HG02981 (cell line): ENCODE measurements at regions not wholly inside any gene's neighbourhood (a gene's known extent, or its start where the extent isn't known, plus 50 kb on each side); places are given as distances from the start of the nearest gene placed in this dataset.

Experiments
- ATAC-seq: cut with Tn5 transposase; IDR thresholded peaks from one replicate; pipeline ENCODE4 v1.9.1; 2021; ENCODE audit warnings: mild to moderate bottlenecking, moderate library complexity; ENCODE audit not compliant: unreplicated experiment

GRCh38 chr5:143473481-143473880 lies 70.0 kb upstream of the NR3C1 start:
- ATAC-seq = no peak

GRCh38 chr5:143472576-143472975 lies 69.1 kb upstream of the NR3C1 start:
- ATAC-seq = no peak

DNA sequence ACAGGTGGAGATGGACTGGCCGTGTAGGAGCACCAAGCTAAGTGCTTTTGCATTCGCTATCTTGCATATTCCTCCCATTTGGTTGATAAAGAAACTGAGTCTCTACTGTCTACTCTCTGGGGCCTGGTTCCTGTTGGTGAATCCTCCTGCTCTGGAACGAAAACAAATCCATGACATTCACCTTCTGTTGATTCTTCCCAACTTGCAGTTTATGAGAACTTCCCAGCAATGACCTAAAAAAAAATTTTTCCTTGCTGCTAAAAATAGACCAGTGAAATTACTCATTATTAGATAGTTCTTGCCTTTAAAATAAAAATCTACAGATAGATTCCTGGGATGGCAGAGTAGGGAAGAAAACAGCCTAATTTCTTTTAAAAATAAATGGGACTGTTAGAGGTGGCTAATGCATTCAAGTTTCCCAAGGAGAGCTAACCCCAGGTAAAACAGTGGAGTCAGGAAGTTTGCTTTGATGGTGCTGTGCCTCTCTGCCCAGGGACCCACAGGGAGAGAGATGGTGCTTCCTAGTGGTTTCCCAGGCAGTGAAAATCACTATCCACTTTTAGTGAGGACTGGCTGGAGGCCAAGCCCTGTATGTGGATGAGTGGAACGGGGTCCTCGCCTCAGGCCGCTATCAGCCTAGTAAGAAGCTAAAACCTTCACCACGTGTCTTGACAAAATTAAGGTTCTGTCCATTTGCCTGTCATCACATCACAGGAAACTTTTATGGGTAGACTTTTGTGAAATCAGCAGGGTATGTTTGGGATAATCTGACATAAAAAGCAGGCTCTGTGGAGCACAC lies 68.4 kb upstream of the NR3C1 start:
- ATAC-seq = no peak

DNA sequence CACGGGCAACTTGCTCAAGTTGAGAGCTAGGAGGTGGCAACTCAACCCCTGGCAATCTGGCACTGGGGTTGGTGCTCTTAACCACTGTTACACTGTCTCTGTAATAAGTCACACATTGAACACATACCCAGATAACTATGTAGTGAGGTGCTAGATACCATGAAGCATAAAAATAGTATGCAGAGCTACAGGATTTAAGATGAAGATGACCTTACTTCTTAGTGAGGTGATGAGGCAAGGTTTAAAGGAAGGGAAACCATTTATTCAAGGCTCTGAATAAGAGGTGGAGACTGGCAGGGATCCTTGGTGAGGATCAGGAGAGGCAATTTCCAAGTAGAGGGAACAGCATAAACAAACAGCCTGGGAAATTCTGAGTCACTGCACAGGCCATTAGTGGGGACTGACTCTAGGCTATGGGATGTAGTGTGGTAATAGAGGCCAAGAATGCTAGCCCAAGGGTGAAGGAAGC lies 67.6 kb upstream of the NR3C1 start:
- no peak for ATAC-seq

DNA sequence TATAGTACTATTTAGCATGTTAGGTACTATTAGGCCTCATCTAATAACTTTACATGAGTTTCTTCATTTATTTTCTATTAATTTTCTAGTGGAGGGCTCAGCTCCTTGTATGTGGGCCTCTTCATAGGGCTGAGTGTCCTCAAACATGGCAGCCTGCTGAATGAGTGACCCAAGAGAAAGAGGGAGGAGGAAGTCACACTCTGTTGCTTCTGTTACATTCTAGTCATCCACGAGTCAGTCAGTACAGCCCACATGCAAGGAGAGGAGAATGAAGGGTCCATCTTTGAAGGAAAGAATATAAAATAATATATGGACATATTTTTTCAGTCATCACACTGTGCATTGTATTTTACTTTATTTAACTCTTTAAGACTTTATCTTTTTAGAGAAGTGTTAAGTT lies 66.6 kb upstream of the NR3C1 start:
- no peak for ATAC-seq

- ATAC-seq = no peak
Observed at GRCh38 chr5:143469125-143469524, 65.6 kb upstream of the NR3C1 start.

DNA sequence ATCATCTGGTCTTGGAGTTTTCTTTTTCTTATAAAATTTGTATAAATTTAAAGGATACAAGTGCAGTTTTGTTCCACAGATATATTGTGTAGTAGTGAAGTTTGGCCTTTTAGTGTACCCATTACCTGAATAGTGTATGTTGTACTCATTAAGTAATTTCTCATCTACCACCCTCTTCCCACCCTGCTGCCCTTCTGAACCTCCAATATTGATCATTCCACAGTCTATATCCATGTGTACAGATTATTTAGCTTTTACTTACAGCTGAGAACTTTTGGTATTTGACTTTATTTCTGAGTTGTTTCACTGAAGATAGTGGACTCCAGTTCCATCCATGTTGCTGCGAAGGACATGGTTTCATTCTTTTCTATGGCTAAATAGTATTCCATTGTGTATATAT lies 63.1 kb upstream of the NR3C1 start:
- ATAC-seq = no peak

DNA sequence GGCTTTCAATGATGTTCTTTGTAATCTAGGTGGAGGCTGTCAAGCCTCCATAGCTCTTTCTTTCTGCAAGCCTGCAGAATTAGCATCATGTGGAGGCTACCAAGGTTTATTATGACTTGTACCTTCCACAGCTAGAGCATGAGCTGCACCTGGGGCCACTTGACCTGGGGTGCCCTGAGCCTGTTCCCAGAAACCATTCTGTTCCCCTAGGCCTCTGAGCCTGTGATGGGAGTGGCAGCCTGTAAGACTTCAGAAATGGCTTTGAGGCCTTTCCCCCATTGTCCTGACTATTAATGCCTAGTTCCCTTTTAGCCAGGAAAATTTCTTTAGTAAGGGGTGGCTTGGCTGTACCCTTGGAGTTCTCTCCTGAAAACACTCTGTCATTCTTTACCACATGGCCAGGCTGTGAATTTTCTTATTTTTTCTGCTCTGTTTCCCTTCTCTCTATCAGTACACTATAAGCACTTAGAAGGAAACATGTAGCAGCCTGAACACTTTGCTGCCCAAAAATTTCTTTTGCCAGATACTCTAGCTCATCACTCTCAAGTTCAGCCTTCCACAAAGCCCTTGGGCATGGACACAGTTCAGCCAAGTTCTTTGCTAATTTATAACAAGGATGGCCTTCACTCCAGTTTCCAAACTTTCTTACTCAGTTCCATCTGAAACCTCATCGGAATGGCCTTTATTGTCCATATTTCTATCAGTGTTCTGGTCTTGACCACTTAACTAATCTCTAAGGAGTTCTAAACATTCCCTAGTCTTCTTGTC lies 61.4 kb upstream of the NR3C1 start:
- no peak for ATAC-seq

- no peak for ATAC-seq
Observed at GRCh38 chr5:143462431-143462830, 58.9 kb upstream of the NR3C1 start.

GRCh38 chr5:143459433-143459832 lies 55.9 kb upstream of the NR3C1 start:
- no peak for ATAC-seq

- ATAC-seq = no peak
Observed at GRCh38 chr5:143456952-143457547, 53.6 kb upstream of the NR3C1 start.

DNA sequence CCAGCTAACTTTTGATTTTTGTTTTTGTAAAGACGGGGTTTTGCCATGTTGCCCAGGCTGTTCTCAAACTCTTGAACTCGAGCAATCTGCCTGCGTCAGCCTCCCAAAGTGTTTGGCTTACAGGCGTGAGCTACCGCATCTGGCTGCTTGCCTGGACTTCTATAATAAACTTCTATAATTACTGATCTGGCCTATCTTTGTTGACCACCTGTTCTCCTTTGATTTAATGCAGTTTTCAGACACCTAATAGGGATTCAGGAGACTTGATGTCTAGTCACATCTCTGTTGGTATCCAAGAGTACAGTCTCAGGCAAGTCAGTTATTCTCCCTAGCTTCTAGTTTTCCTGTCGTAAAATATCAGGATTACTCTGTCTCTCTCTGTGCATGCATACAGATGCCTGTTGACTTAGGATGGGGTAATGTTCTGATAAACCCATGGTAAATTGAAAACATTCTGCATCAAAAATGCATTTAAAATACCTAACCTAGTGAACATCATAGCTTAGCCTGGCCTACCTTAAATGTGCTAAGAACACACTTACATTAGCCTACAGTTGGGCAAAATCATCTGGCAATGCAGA lies 51.5 kb upstream of the NR3C1 start:
- ATAC-seq = no peak

DNA sequence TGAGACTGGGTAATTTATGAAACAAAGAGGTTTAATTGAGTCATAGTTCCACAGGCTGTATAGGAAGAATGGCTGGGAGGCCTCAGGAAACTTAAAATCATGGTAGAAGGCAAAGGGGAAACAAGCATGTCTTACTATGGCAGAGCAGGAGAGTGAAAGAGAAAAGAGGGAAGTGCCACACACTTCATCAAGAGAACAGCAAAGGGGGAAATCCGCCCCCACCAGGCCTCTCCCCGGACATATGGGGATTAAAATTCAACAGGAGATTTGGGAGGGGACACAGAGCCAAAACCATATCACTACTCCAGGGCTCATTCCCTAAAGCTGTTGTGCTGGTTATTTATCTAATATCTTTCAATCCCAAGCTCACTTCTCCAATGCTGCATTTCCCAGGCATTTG lies 50.2 kb upstream of the NR3C1 start:
- ATAC-seq = no peak
